GM18861 (cell line): ENCODE measurements at regions not wholly inside any gene's neighbourhood (a gene's known extent, or its start where the extent isn't known, plus 50 kb on each side); places are given as distances from the start of the nearest gene placed in this dataset.

ENCODE experiments used
- ATAC-seq: cut with Tn5 transposase; IDR thresholded peaks from one replicate; pipeline ENCODE4 v1.9.1; 2021; ENCODE audit not compliant: unreplicated experiment

GRCh38 chr5:2278825-2279456, 396.2 kb upstream of the IRX4 start:
- ATAC-seq, result no peak

DNA sequence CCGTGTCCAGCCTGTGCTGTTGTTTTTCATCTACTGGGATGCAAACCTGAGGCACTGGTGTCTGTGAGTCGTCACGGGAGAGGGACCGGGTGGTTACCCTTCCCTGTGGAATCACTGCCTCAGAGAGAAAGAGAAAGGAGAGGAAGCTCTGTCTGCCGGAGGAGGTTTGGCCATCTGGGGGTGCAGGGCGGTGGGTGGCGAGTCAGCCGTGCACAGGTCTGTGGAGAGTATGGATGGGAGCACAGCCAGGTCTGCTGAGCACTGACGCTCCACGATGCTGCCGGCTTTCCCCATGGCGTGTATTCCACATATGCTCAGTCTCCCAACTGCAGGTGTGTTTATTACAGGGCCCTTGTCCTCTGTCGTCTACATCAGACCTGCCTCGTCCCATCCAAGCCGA, 395.2 kb upstream of the IRX4 start:
- ATAC-seq, result no peak

DNA sequence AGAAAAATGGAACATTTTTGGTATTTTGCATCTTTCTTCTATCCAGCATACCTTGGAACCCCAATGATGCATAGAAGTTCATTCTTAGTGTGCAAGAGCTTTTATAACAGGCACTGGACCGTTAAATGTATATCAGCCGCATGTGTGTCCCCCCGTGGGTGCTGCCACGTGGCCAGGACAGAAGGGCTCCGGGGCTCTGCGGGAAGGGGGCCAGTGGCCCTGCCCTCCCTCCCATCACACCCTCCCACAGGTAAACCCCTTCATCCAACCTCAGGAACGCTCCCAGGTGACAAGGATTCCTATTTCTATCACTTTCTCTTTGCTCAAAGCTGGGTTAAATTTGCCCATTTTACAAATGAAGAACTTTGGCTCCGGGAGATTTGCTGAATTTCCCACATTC, 393.4 kb upstream of the IRX4 start:
- ATAC-seq, result no peak

DNA sequence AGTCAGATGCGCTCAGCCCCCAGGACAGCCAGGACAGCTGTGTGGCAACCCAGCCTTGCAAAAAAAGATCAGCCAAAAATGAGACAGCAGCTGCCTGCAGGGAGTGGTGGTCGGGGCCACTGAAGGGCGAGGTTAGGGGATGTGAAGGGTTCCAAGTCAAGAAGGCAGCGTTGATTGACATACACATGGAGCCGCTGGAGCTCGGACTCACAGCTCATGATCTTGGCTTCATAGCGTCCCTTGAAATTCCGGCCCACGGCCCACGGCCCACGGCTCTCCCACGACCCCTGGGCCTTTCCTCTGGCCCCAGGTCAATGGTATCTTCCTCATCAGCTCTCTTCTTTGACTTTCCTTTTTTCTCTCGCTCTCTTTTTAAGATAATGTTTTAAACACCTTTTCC, 390.0 kb upstream of the IRX4 start:
- ATAC-seq, result no peak

- no peak for ATAC-seq
Observed at GRCh38 chr5:2272039-2272438, 389.3 kb upstream of the IRX4 start.

GRCh38 chr5:2271316-2271715, 388.6 kb upstream of the IRX4 start:
- ATAC-seq, result no peak

- ATAC-seq, result no peak
Observed at GRCh38 chr5:2270467-2270866, 387.7 kb upstream of the IRX4 start.

- ATAC-seq, result no peak
Observed at GRCh38 chr5:2269656-2270055, 386.9 kb upstream of the IRX4 start.

DNA sequence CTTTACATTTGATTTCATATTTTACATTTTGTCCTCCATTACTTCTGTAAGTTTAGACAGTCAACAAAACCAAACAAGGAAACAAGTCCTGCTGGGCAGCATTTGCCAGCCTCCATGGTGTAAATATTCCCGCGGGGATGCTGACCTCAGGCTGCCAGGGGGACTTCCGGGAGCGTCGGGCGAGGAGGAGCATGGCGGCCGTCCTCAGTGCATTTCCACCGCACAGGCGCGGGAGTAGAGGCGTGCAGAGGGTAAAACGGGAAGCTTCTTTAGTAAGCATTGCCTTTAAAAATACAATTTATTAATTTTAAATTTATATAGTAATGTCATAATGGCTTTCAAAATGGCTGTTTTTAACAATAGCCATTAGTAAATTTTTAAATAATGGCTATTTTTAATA, 385.3 kb upstream of the IRX4 start:
- ATAC-seq, result no peak

GRCh38 chr5:2266641-2267240, 384.0 kb upstream of the IRX4 start:
- no peak for ATAC-seq

DNA sequence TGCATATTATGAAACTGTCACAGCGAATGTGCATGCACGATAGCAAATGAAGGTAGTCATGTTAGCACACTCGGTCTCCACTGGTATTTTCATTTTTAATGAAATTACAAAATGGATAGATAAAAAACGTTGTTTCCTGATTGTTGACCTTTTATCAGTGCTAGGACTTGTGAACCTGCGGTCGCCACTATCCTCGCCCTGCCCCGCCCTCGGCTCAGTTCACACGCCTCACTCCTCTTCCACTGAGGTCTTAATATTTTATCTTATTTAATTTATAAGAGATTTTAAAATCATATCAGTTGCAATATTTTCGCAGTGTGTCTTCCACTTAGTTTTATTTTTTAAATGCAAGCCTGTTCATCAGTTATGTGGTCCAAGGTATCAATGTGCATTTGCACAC, 382.6 kb upstream of the IRX4 start:
- ATAC-seq, result no peak

DNA sequence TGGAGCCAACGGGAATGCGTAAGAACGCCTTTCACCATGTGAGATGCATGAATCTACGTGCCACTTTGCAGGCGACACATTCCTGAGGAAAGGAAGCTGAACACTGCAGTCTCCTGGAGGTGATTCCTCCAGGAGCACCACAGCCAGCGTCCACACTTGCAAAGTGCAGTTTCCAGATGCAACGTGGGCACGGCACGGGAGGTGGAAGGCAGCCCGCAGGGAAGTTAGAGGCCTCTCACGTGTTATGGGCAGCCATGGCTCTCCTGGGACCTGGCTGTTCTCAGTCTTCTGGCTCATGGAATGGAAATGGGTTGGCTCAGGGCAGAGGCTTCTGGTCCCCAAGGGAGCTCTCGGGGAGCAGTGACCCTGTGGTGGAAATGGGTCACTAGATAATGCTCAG, 381.0 kb upstream of the IRX4 start:
- ATAC-seq, result no peak

DNA sequence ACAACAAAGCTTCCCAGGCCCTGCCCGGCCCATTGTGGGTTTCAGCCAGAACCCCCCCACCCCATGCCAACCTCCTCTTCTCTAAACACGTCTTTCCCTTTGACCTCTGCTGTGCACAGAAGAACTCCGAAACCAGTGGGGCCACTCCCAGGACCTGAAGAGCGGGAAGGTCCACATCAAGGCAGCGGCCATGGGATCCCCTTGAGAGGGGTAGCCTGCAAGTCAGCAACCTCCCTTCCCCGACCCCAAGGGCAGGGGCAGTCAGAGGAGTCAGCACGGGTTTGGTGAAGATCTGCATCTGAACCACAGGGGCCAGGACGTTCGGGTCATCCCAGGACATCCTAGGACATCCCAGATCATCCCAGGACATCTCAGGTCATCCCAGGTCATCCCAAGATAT, 379.9 kb upstream of the IRX4 start:
- ATAC-seq, result no peak

DNA sequence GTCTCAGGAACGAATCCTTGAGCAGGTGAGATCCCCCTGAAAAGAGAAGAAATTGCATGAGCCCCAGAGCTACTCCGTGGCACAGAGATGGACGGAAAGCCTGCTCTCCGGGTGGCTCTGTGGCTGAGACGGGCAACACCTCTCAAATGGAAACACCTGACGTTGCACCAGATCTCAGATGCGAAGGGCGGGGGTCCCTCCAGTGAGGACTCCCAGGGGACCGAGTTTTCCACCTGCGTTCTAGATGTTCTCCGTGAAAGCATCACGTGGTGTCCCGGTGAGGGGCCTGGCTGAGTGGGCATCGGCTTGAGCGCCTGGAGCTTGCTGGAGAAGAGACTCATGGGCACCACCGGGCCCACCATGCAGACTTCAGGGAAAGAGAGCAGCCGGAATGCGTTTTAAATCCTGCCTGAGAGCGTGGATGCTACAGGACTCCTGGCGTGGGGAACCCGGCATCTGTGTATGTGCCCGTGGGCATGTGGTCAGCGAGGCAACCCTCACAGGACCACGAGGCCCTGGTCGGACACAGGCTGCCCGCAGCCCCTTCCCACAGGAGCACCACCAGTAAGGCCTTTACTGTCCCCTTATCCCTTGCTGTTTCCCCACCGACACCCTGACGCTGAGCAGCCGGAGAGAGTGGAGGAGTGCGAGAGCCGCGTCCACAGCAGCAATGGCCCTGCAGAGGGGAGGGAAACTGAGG, 378.4 kb upstream of the IRX4 start:
- ATAC-seq, result no peak

GRCh38 chr5:2260211-2261003, 377.7 kb upstream of the IRX4 start:
- ATAC-seq, result no peak

- ATAC-seq, result no peak
Observed at GRCh38 chr5:2259494-2260107, 376.9 kb upstream of the IRX4 start.

GRCh38 chr5:2258861-2259260, 376.1 kb upstream of the IRX4 start:
- ATAC-seq, result no peak

- ATAC-seq, result no peak
Observed at GRCh38 chr5:2257326-2258244, 374.9 kb upstream of the IRX4 start.

GRCh38 chr5:2256691-2257280, 374.1 kb upstream of the IRX4 start:
- no peak for ATAC-seq
